ENCODE measurements at regions not wholly inside any gene's neighbourhood (a gene's known extent, or its start where the extent isn't known, plus 50 kb on each side); places are given as distances from the start of the nearest gene placed in this dataset.
"Not testable (repeated sequence)": the region's sequence is repeated elsewhere in the genome, so short reads cannot be mapped to it uniquely, and the experiment has no call there.

DNA sequence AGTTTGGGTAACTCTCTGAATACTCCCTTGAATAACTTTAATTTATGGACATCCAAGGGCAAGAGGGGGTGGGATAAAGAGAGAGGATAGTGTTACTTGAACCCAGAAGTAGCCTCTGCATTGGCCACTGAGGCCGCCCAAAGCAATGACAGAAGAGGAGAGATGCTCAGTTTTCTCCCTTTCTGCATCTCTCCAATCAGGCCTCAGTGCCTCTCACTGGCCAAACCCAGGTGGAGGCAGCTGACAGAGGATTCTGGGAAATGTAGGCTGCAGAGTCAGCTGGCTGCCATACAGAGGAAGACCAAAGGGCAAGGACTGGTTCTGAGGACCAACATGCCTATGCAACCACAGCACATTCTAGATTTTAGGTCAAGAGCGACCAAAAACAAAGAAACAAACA is 719.4 kb downstream of the MAT2B start:
- no peak for DNase-seq

DNA sequence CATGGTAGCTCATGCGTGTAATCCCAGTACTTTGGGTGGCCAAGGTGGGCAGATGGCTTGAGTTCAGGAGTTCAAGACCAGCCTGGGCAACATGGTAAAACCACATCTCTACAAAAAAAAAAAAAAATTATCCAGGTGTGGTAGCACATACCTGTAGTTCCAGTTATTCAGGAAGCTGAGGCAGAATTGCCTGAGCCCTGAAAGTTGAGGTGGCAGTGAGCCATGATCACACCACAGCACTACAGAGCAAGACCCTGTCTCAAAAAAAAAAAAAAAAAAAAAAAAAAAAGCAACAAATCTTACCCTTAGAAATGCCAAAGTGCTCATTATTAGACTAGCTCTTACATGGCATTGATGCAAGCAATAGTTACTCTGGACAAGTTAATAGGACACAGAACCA is 724.9 kb downstream of the MAT2B start:
- no peak for DNase-seq

- no peak for DNase-seq
These were observed 728.4 kb downstream of the MAT2B start for GRCh38 chr5:164233791-164234190.

- DNase-seq: no peak
These were observed 728.9 kb downstream of the MAT2B start for GRCh38 chr5:164234321-164234720.

- DNase-seq: no peak
These were observed 730.0 kb downstream of the MAT2B start for GRCh38 chr5:164235300-164235891.

DNA sequence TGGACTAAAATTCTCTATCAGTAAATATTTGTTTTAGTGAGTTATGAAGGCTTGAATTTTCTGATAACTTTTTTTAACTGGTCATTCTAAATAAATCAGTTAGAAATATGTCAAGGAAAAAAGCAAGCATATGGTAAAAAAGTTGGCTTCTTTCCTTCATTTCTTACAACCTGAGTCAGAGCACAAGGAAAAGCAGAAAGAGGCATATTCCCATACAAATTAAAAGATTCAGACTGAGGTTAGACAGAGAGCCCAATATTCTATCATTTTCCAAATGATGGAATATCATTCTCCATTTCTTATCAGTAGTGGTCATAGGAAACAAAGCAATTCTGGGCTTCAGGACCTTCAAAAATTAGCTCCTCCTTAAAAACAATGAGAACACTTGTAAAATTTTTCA is 732.1 kb downstream of the MAT2B start:
- DNase-seq: no peak

- not testable (repeated sequence) for DNase-seq
These were observed 746.4 kb downstream of the MAT2B start for GRCh38 chr5:164251781-164252180.

GRCh38 chr5:164253764-164254163 is 748.3 kb downstream of the MAT2B start:
- no peak for DNase-seq

- DNase-seq: no peak
These were observed 750.3 kb downstream of the MAT2B start for GRCh38 chr5:164255598-164256213.

DNA sequence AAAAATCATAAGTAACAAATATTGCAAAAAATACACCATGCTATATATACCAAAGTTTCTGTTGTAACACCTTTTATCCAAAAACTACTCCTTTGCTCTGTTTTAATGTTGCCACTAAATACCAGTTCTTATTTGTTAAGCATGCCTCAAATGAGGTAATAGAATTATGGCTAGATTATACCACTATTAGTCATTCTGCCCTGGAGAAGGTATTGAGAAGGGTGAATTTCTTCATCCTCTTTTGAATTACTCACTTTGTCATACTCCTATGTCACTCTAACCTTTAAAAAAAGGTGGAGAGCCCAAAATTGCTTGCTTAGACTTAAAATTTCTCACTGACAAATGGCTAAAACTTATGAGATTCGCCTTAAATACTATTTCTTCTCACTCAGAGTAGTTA is 750.9 kb downstream of the MAT2B start:
- DNase-seq: no peak

DNA sequence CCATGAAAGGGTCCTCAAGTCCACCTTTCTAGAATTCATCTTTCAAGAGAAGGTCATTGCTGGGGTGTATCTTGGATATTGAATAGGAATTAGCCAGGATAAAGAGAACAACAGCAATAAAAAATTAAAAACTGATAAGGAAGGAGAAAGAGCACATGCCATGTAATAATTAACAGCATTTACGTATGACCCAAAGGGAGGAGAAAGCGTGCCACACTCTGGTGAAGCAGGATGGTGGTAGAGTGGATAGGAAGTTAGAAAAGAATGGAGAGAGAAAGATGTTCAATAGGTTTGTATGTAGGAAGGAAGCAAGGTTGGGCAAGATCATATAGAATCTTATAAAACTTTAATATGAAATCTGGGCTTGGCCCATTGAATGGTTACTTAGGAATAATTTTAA is 751.5 kb downstream of the MAT2B start:
- no peak for DNase-seq

DNA sequence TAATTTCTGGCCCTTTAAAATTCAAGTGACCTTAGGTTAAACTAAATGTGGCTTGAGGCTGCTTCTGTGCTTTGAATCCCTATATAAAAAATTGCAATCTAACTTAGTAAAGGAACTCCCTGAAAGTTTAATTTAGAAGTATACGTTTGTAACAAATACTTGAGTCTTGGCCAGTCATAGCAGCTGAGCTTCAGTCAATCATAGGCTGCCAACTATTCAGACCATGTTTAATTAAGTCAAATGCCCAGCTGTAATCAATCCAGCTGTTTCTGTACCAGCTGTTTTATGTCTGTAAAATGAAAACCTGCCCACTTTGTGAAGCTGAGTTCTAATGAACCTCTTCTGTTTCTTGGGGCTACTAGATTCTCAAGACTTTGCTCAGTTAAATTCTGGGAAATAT is 760.1 kb downstream of the MAT2B start:
- DNase-seq: no peak

DNA sequence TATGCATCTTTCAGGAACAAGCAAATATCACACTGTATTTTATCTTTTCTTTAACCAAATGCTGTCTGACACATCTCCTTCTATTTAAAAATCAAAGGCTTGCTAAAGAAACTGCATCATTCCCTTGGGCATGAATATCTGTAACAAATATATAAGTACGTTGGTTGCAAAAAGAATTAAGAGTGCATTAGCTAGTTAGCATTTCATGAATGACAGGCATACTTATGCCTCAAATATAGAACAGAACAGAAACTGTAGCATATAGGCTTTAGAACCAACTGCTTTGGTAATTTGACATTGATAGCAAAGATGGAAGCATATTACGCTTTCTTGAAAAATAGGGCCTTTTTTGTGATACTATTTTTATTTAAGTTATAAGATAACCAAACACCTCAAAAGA is 761.2 kb downstream of the MAT2B start:
- DNase-seq: no peak

DNA sequence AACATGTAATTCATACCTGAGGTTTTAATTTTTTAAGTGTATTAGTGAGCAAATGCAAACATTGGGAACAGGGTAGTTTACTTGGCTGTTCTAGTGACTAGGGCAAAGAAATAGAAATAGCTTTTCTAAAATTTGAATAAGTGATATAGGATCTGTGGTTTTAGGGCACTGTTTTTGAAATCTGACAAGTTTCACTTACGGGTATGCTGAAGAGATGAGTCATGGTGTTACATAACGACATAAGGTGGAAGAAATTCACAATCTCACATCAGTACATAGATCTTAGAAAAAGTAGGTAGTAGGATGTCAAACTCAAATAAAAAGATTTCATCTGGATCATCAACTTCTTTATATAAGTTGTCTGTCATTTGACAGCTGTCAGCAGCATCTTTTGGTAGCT is 772.3 kb downstream of the MAT2B start:
- DNase-seq: no peak

DNA sequence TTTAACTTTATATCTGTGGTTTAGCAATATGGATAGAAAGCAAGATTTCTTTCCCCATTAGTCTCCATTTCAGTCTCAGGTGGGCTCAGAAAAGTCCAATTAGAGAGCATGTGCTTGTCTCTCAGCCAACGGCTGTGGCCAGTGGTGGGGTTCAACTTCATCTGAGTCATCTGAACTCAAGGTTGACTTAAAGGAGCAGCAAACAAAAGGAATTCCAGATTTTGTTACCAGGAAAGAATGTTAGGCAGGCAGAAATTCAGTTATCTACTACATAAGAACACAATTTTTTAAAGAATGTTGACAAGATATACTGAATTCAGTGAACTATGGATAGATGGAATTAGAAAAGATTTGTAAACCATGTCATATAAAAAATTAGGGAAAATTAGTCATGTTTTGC is 784.1 kb downstream of the MAT2B start:
- no peak for DNase-seq

- no peak for DNase-seq
These were observed 791.2 kb downstream of the MAT2B start for GRCh38 chr5:164296603-164297080.

DNA sequence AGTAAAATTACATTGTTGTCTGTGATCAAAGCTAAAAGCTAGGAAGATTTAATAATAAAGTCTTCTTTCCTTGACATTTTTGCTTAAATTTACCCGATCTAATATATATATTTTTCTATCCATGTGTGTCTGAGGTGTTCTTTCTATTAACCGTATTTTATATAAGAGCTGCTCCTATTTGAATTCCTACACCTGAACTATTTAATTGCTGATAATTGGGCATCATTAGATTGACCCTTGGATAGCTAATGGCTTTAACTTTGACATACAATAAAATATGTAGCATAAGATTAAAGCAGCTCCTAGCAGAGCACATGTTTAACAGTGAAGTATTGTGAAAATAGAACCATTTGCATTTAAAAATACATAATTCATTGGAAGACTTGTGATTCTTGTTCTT is 792.7 kb downstream of the MAT2B start:
- DNase-seq: no peak

GRCh38 chr5:164300295-164300694 is 794.9 kb downstream of the MAT2B start:
- DNase-seq: no peak

DNA sequence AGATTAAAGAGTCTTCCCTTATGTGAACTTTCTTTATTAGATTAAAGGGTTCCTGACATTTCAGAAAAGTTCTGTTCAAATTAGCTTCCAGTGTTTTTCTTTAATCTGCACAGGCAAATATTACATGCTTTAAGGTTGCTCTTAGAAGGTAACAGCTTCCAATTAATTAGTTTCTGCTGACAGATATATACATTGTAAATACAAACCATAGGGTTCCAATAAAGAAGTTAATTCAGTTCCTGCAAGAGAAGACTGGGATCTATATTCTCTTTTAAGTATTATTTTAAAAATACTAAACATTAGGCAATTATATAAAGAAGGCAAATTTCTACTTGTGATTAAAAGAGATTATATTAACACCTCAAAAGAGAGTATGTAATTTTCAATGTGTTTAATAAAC is 795.7 kb downstream of the MAT2B start:
- no peak for DNase-seq

- no peak for DNase-seq
These were observed 796.3 kb downstream of the MAT2B start for GRCh38 chr5:164301708-164302107.

GRCh38 chr5:164302533-164303235 is 797.3 kb downstream of the MAT2B start:
- DNase-seq: no peak

GRCh38 chr5:164303646-164304215 is 798.3 kb downstream of the MAT2B start:
- DNase-seq: no peak

- DNase-seq: no peak
These were observed 801.2 kb downstream of the MAT2B start for GRCh38 chr5:164306662-164307061.

DNA sequence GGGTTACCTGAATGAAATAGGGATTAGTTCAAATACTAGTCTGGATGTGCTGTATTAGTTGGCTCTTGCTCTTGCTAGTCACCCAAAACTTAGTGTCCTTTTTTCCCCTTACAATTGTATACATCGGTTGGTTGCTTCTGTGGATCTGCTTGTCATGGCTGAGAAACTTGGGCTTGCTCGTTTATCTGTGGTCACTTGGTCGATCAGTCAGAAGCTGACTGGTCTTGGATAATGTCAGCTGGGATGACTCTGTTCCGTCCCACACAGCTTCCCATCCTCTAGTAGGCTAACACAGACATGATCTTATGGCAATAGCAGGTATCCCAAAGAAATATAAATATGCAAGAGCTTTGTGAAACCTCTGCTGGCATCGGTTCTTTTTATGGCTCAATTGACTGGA is 807.4 kb downstream of the MAT2B start:
- no peak for DNase-seq

Data from NCI-H526 (cell line).